Tibial nerve (tissue), 4 donors: ENCODE measurements at regions not wholly inside any gene's neighbourhood (a gene's known extent, or its start where the extent isn't known, plus 50 kb on each side); places are given as distances from the start of the nearest gene placed in this dataset.

Experiments
- EP300 ChIP-seq, 2 donors: sonication (generic); formaldehyde crosslinking; IDR thresholded peaks; one replicate each; pipeline ENCODE4 v1.6.1; 2017; ENCODE audit warnings: antibody characterized with exemption in 2 of 2, mild to moderate bottlenecking in 1 of 2
- TF ChIP-seq, protein P1 (sequence below), 5 experiments: fragments of 200-600 bp in 3 of 5; fragments of 450-650 bp in 2 of 5; sonication (generic) in 3 of 5; IDR thresholded peaks; one replicate each; pipeline ENCODE4 v1.5.1; 2016 to 2019; ENCODE audit warnings: antibody characterized with exemption in 5 of 5, mild to moderate bottlenecking in 3 of 5, moderate library complexity in 2 of 5

DNA sequence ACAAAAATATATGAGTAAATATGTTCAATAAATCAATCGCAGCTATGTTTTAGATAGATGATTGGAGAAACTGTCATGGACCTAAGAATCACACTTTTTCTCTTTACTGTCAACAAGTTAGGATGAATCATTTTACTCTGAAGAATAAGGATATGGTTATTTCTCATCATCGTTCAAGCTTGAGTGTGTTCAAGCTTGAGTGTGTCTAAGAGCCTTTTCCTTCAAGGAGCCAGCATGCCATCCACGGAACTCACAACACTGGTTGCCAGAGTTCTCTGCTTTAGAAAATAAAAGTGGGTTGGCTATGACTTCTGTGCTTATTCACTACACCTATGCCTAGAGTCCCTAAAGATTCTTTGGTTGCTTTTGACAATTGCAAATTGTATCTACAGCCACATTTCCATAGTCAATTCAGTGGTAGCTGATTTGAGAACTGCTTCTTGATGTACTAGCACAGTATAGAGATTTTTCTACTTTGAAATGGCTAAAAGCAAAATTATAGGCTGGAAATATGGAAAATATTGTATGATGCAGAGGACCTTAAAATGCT is 58.1 kb upstream of the SCEL start:
- TF ChIP-seq, protein P1, sequence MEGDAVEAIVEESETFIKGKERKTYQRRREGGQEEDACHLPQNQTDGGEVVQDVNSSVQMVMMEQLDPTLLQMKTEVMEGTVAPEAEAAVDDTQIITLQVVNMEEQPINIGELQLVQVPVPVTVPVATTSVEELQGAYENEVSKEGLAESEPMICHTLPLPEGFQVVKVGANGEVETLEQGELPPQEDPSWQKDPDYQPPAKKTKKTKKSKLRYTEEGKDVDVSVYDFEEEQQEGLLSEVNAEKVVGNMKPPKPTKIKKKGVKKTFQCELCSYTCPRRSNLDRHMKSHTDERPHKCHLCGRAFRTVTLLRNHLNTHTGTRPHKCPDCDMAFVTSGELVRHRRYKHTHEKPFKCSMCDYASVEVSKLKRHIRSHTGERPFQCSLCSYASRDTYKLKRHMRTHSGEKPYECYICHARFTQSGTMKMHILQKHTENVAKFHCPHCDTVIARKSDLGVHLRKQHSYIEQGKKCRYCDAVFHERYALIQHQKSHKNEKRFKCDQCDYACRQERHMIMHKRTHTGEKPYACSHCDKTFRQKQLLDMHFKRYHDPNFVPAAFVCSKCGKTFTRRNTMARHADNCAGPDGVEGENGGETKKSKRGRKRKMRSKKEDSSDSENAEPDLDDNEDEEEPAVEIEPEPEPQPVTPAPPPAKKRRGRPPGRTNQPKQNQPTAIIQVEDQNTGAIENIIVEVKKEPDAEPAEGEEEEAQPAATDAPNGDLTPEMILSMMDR (IDR thresholded peaks at IDR 0.05) = no peak
- no peak for TF ChIP-seq EP300 (IDR thresholded peaks at IDR 0.05)
